ENCODE measurements at regions not wholly inside any gene's neighbourhood (a gene's known extent, or its start where the extent isn't known, plus 50 kb on each side); places are given as distances from the start of the nearest gene placed in this dataset.

DNA sequence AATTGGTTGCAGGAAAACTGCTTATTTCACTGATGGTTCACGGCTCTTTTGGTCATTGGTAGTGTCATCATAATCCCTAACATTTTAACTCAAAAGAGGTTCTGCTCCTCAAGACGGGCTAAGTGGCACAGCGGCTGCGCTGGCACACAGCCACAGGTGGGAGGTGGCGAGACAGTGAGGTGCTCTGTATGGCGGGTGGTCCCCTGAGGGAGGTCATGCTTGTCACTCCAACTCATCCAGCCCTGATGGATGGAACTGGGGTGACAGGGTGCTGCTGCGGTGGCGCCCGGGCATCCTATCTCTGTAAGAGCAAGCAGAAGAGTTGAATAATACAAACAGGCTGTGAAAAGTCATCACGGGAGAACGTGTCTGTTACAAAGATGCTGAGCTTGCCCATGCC lies 370.2 kb downstream of the SFMBT2 start:
- intact Hi-C loops (cut with micrococcal nuclease), result no loop called here
- H3K9ac ChIP-seq (ENCODE audit: low read length), result no peak overlapping the region
- RAD21 ChIA-PET (ENCODE audit: low non-redundant PET in 1 of 2, low total read pairs in 2 of 2, uncharacterized antibody in 2 of 2, unreplicated experiment in 2 of 2), result no interaction called here
- TF ChIP-seq POLR2A (IDR thresholded peaks at IDR 0.05; ENCODE audit: borderline replicate concordance, extremely low read depth, insufficient read depth, insufficient read length), result no peak
- TF ChIP-seq, protein P1, sequence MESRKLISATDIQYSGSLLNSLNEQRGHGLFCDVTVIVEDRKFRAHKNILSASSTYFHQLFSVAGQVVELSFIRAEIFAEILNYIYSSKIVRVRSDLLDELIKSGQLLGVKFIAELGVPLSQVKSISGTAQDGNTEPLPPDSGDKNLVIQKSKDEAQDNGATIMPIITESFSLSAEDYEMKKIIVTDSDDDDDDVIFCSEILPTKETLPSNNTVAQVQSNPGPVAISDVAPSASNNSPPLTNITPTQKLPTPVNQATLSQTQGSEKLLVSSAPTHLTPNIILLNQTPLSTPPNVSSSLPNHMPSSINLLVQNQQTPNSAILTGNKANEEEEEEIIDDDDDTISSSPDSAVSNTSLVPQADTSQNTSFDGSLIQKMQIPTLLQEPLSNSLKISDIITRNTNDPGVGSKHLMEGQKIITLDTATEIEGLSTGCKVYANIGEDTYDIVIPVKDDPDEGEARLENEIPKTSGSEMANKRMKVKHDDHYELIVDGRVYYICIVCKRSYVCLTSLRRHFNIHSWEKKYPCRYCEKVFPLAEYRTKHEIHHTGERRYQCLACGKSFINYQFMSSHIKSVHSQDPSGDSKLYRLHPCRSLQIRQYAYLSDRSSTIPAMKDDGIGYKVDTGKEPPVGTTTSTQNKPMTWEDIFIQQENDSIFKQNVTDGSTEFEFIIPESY (IDR thresholded peaks at IDR 0.05; ENCODE audit: extremely low read depth, insufficient replicate concordance, low read length), result no peak
- TF ChIP-seq CEBPB (IDR thresholded peaks at IDR 0.05; ENCODE audit: low read depth), result no peak
- TF ChIP-seq FOSL1 (IDR thresholded peaks at IDR 0.05; ENCODE audit: low read depth), result no peak
- TF ChIP-seq, protein P2, sequence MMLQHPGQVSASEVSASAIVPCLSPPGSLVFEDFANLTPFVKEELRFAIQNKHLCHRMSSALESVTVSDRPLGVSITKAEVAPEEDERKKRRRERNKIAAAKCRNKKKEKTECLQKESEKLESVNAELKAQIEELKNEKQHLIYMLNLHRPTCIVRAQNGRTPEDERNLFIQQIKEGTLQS (IDR thresholded peaks at IDR 0.05), result no peak
- TF ChIP-seq YY1 (IDR thresholded peaks at IDR 0.05; ENCODE audit: extremely low read depth, insufficient replicate concordance, low read depth, low read length), result no peak
- TF ChIP-seq, protein P3, sequence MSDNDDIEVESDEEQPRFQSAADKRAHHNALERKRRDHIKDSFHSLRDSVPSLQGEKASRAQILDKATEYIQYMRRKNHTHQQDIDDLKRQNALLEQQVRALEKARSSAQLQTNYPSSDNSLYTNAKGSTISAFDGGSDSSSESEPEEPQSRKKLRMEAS (IDR thresholded peaks at IDR 0.05), result no peak
- TF ChIP-seq ZFX (IDR thresholded peaks at IDR 0.05), result no peak
- TF ChIP-seq JUND (IDR thresholded peaks at IDR 0.05), result no peak
- TF ChIP-seq SRF (IDR thresholded peaks at IDR 0.05; ENCODE audit: low read depth), result no peak
- no peak for TF ChIP-seq EZH2phosphoT487 (IDR thresholded peaks at IDR 0.05; ENCODE audit: borderline replicate concordance)
- no peak overlapping the region for H3K4me3 ChIP-seq (replicated peaks in 1 of 2; ENCODE audit: low read depth in 1 of 2, low read length in 2 of 2)
- no peak overlapping the region for H3K4me2 ChIP-seq (ENCODE audit: low read length)
- H3K27me3 ChIP-seq (ENCODE audit: insufficient read depth, low read length), result peaks cover 18% of the 10 kb centered on the region; the same call in 1 of the 2 replicates
- no peak for DNase-seq (ENCODE audit: low read depth, low spot score)
- no TSS peak for BruUV-seq (replicated peaks)
- H3K36me3 ChIP-seq (ENCODE audit: control insufficient read depth in 1 of 2, insufficient read depth in 2 of 2, low read length in 2 of 2), result no peaks in the 10 kb centered on the region
- no peaks in the 10 kb centered on the region for H3K9me2 ChIP-seq (ENCODE audit: insufficient read depth)
- ATAC-seq, result no peak
- POLR2A ChIA-PET, result no interaction called here
- H3K27ac ChIP-seq (ENCODE audit: low read depth, low read length), result no peak overlapping the region
- H4K20me1 ChIP-seq (ENCODE audit: insufficient read depth), result no peaks in the 10 kb centered on the region
- H3K4me1 ChIP-seq (ENCODE audit: control insufficient read depth in 1 of 2, insufficient read depth in 2 of 2, low read length in 2 of 2), result no peaks in the 10 kb centered on the region
- H2AFZ ChIP-seq (ENCODE audit: low read depth, low read length, poor library complexity, severe bottlenecking), result no peak overlapping the region
- no peaks in the 10 kb centered on the region for H3K9me3 ChIP-seq (ENCODE audit: control insufficient read depth in 1 of 2, insufficient read depth in 1 of 2, low read depth in 1 of 2, low read length in 2 of 2)
- no peaks in the 10 kb centered on the region for H3K79me2 ChIP-seq (ENCODE audit: insufficient read depth, low read length)
- CTCF ChIA-PET, result no interaction called here

Data from HCT116 (cell line).